ENCODE measurements at regions not wholly inside any gene's neighbourhood (a gene's known extent, or its start where the extent isn't known, plus 50 kb on each side); places are given as distances from the start of the nearest gene placed in this dataset.
"Not testable (repeated sequence)": the region's sequence is repeated elsewhere in the genome, so short reads cannot be mapped to it uniquely, and the experiment has no call there.

DNA sequence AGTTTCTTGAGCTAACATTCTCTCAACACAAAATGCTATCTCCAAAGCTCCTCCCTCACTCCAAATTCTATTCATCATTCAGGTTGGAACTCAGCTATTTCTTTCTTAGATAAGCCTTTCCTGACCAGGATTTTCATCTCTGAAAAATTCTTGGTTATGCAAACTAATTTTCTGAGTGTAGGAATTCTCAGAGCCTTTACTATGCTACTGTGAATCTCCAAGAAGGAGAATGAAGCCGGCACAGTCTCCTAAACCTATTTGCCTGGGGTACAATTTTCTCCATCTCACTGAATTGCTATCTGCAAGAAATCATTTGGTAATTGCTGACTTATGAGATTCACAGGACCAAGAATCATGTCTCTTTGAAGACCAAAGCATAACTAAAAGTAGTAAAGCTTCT, 325.9 kb upstream of the ESRRG start:
- Histone ChIP-seq H3K4me1 (replicated peaks) (no peaks in the 10 kb centered on the region), H3K4me3 (no peak overlapping the region), H3K27ac (no peak overlapping the region), H3K27me3 (replicated peaks; ENCODE audit: insufficient read depth) (no peaks in the 10 kb centered on the region), H3K9me3 (no peaks in the 10 kb centered on the region), H3K36me3 (no peaks in the 10 kb centered on the region)
- no peak for DNase-seq (ENCODE audit: low spot score)
- TF ChIP-seq POLR2AphosphoS5 (IDR thresholded peaks at IDR 0.05), result no peak
- no peak for TF ChIP-seq POLR2A (IDR thresholded peaks at IDR 0.05)
- TF ChIP-seq, protein P1, sequence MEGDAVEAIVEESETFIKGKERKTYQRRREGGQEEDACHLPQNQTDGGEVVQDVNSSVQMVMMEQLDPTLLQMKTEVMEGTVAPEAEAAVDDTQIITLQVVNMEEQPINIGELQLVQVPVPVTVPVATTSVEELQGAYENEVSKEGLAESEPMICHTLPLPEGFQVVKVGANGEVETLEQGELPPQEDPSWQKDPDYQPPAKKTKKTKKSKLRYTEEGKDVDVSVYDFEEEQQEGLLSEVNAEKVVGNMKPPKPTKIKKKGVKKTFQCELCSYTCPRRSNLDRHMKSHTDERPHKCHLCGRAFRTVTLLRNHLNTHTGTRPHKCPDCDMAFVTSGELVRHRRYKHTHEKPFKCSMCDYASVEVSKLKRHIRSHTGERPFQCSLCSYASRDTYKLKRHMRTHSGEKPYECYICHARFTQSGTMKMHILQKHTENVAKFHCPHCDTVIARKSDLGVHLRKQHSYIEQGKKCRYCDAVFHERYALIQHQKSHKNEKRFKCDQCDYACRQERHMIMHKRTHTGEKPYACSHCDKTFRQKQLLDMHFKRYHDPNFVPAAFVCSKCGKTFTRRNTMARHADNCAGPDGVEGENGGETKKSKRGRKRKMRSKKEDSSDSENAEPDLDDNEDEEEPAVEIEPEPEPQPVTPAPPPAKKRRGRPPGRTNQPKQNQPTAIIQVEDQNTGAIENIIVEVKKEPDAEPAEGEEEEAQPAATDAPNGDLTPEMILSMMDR (IDR thresholded peaks at IDR 0.05), result no peak
- WGBS, result 97% methylated on average over 1 of the region's 1 CpG
- intact Hi-C loops (cut with DNase I), result no loop called here

DNA sequence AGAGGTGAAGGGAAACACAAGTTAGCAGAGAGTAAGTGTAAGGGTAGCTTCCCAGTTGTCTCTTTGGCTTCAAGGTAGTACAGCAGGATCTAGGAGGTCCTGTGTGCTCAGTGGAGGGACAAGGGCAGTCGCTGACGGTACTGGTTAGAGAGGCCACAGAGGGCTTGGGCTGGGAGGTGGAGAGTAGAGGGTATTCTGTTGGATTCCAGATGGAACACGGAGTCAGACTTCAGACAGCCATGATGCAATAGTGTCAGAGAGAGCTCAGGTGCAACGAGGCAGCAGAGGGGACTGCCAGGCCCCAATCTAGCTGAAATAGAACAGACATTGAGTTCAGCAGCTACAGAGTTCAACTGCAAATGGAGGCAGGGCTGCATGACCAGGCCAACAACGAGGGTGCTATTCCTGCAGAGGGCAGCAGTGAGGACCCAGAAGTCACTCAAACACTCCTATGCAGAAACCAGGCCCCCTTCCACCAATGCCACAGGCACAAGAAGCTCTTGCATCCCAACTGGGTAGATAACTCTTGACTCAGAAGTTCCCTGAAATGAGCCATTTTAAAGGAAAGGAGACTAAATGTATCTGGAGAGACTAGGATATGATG, 325.0 kb upstream of the ESRRG start:
- Histone ChIP-seq H3K27ac (no peak overlapping the region), H3K27me3 (replicated peaks; ENCODE audit: insufficient read depth) (no peaks in the 10 kb centered on the region), H3K4me3 (no peak overlapping the region), H3K36me3 (no peaks in the 10 kb centered on the region), H3K9me3 (no peaks in the 10 kb centered on the region), H3K4me1 (replicated peaks) (no peaks in the 10 kb centered on the region)
- no peak for TF ChIP-seq POLR2AphosphoS5 (IDR thresholded peaks at IDR 0.05)
- TF ChIP-seq, protein P1 (IDR thresholded peaks at IDR 0.05), result no peak
- no peak for TF ChIP-seq POLR2A (IDR thresholded peaks at IDR 0.05)
- WGBS, result 62% methylated on average over 5 of the region's 5 CpGs
- DNase-seq (ENCODE audit: low spot score), result no peak
- intact Hi-C loops (cut with DNase I), result no loop called here

DNA sequence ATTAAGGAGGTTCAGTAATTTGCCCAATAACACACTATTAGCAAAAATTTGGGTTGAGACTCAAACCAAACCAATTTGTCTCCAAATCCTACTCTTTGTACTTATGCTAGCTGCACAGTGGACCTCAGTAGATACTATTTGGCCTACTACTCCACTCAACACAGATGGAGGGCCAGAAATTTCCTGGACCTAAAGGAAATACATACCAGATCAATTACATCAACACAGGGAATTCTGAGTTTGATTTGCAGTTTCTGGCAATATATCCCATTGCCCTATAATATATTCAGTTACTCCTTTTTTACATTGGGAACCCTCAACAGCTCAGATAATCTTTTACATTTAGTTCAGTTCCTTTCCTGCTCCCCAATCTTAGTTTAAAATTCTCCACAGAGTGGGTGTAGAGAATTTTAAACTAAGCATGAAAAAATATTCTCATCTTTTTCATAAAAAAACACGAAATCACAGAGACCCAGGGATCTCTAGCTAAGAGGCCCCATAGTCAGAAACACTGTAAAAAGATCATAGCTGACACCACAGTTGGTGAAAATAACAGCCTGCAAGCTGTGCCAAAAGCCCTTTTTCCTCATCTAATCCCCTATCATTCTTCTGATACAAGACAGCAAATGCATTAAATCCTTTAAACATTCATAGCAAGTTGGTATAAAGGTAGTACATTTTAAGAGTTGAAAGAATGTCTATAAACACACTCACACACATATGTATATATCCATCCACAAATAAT, 317.7 kb upstream of the ESRRG start:
- Histone ChIP-seq H3K4me1 (replicated peaks) (no peaks in the 10 kb centered on the region), H3K27ac (no peak overlapping the region), H3K27me3 (replicated peaks; ENCODE audit: insufficient read depth) (no peaks in the 10 kb centered on the region), H3K4me3 (no peak overlapping the region), H3K36me3 (no peaks in the 10 kb centered on the region), H3K9me3 (no peaks in the 10 kb centered on the region)
- WGBS, result 80% methylated on average over 1 of the region's 1 CpG
- intact Hi-C loops (cut with DNase I), result no loop called here
- no peak for DNase-seq (ENCODE audit: low spot score)
- TF ChIP-seq POLR2AphosphoS5 (IDR thresholded peaks at IDR 0.05) (no peak), POLR2A (IDR thresholded peaks at IDR 0.05) (no peak)
- TF ChIP-seq, protein P1 (IDR thresholded peaks at IDR 0.05), result no peak

DNA sequence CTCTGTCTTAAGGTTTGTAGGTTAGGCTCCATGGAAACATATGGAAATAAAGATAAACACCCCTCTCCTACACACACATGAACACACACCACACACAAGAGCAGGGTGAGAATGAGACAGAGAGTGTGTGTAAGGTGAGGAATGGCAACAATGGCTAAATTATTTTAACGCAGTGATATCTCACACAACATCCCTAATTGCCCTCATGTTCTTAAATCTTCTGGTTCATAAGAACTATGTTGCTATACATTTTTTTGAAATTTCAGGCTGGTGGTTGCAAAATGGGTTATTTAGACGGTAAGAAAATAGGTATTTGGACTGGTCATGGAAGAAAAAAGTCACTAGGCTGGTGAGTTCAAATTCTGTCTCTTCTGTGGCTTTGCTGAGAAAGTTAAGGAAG, 316.7 kb upstream of the ESRRG start:
- H3K9me3 ChIP-seq, result no peaks in the 10 kb centered on the region
- no peaks in the 10 kb centered on the region for H3K27me3 ChIP-seq (replicated peaks; ENCODE audit: insufficient read depth)
- 95% methylated on average over 2 of the region's 2 CpGs for WGBS
- no peak overlapping the region for H3K27ac ChIP-seq
- no peak for DNase-seq (ENCODE audit: low spot score)
- TF ChIP-seq POLR2A (IDR thresholded peaks at IDR 0.05) (no peak), POLR2AphosphoS5 (IDR thresholded peaks at IDR 0.05) (no peak)
- TF ChIP-seq, protein P1 (IDR thresholded peaks at IDR 0.05), result no peak
- H3K4me1 ChIP-seq (replicated peaks), result no peaks in the 10 kb centered on the region
- H3K4me3 ChIP-seq, result no peak overlapping the region
- H3K36me3 ChIP-seq, result no peaks in the 10 kb centered on the region
- intact Hi-C loops (cut with DNase I), result no loop called here

DNA sequence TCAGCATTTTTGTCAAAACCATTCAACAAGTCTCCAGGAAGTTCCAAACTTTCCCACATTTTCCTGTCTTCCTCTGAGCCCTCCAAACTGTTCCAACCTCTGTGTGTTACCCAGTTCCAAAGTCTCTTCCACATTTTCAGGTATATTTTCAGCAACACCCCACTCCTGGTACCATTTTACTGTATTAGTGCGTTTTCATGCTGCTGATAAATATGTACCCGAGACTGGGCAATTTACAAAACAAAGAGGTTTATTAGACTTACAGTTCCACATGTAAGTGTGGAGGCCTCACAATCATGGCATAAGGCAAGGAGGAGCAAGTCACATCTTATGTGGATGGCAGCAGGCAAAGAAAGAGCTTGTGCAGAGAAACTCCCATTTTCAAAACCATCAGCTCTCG, 315.9 kb upstream of the ESRRG start:
- H3K36me3 ChIP-seq; intact Hi-C loops (cut with DNase I); H3K27ac ChIP-seq; H3K4me1 ChIP-seq (replicated peaks); H3K27me3 ChIP-seq (replicated peaks; ENCODE audit: insufficient read depth); DNase-seq (ENCODE audit: low spot score); H3K9me3 ChIP-seq; H3K4me3 ChIP-seq: not testable (repeated sequence)
- WGBS, result 98% methylated on average over 3 of the region's 3 CpGs

Measured in prostate gland (tissue), 2 donors.